NCI-H2196 (cell line): ENCODE measurements at regions not wholly inside any gene's neighbourhood (a gene's known extent, or its start where the extent isn't known, plus 50 kb on each side); places are given as distances from the start of the nearest gene placed in this dataset.
"Not testable (repeated sequence)": the region's sequence is repeated elsewhere in the genome, so short reads cannot be mapped to it uniquely, and the experiment has no call there.

Experiments used
- DNase-seq: peaks from one replicate; lab custom pipeline; 2025; ENCODE audit not compliant: unreplicated experiment; lab: John Stamatoyannopoulos, UW

GRCh38 chr16:88298833-88299745 is 83.7 kb upstream of the ZNF469 start:
- DNase-seq, result no peak

GRCh38 chr16:88299751-88300462 is 82.9 kb upstream of the ZNF469 start:
- DNase-seq, result no peak

- no peak for DNase-seq
Measured at GRCh38 chr16:88300463-88300835, 82.3 kb upstream of the ZNF469 start.

- no peak for DNase-seq
Measured at GRCh38 chr16:88301431-88301830, 81.3 kb upstream of the ZNF469 start.

- DNase-seq, result no peak
Measured at GRCh38 chr16:88301886-88302285, 80.9 kb upstream of the ZNF469 start.

- no peak for DNase-seq
Measured at GRCh38 chr16:88302666-88303065, 80.1 kb upstream of the ZNF469 start.

- DNase-seq, result no peak
Measured at GRCh38 chr16:88303405-88303804, 79.4 kb upstream of the ZNF469 start.

- no peak for DNase-seq
Measured at GRCh38 chr16:88303890-88304819, 78.6 kb upstream of the ZNF469 start.

GRCh38 chr16:88305176-88305575 is 77.6 kb upstream of the ZNF469 start:
- no peak for DNase-seq

GRCh38 chr16:88306411-88306810 is 76.3 kb upstream of the ZNF469 start:
- DNase-seq, result no peak

- DNase-seq, result no peak
Measured at GRCh38 chr16:88306860-88307545, 75.8 kb upstream of the ZNF469 start.

GRCh38 chr16:88308441-88309173 is 74.2 kb upstream of the ZNF469 start:
- DNase-seq, result no peak

- DNase-seq, result no peak
Measured at GRCh38 chr16:88309174-88309907, 73.4 kb upstream of the ZNF469 start.

- DNase-seq, result no peak
Measured at GRCh38 chr16:88309908-88310265, 72.9 kb upstream of the ZNF469 start.

GRCh38 chr16:88310796-88311605 is 71.8 kb upstream of the ZNF469 start:
- DNase-seq, result no peak

- not testable (repeated sequence) for DNase-seq
Measured at GRCh38 chr16:88311860-88312259, 70.9 kb upstream of the ZNF469 start.

- DNase-seq, result no peak
Measured at GRCh38 chr16:88312732-88313131, 70.0 kb upstream of the ZNF469 start.

GRCh38 chr16:88314991-88315542 is 67.7 kb upstream of the ZNF469 start:
- no peak for DNase-seq
